ENCODE measurements at regions not wholly inside any gene's neighbourhood (a gene's known extent, or its start where the extent isn't known, plus 50 kb on each side); places are given as distances from the start of the nearest gene placed in this dataset.

DNA sequence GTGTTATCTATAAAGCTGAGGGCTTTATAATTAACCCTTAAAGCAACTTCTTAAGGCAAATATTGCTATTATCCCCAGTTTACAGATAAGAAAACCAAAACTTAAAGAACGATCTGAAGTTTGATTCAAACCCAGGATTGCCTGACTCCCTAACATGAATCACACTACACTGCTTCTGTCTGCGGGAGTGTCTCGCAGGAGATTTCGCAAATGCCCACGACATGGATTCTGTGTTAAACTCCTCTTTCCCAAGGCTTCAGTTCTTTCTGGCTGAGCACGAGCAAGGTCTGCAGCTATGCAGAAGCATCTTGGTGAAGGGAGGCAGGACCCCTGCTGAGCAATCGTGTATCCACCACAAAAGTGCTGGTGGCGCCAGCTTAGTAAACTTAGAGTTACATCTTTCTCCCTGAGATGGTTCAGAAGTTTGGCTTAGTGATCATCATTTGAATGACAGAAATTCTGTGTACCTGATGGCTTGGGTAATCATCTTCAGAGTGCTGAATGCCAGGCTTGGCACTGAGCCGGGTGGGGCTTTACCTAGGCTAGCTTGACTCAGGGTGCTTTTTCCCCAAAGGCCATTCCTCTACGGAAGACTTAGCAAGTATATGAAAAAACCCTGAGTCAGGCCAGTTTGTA, 81.4 kb upstream of the PIK3R1 start:
- TF ChIP-seq, protein P1, sequence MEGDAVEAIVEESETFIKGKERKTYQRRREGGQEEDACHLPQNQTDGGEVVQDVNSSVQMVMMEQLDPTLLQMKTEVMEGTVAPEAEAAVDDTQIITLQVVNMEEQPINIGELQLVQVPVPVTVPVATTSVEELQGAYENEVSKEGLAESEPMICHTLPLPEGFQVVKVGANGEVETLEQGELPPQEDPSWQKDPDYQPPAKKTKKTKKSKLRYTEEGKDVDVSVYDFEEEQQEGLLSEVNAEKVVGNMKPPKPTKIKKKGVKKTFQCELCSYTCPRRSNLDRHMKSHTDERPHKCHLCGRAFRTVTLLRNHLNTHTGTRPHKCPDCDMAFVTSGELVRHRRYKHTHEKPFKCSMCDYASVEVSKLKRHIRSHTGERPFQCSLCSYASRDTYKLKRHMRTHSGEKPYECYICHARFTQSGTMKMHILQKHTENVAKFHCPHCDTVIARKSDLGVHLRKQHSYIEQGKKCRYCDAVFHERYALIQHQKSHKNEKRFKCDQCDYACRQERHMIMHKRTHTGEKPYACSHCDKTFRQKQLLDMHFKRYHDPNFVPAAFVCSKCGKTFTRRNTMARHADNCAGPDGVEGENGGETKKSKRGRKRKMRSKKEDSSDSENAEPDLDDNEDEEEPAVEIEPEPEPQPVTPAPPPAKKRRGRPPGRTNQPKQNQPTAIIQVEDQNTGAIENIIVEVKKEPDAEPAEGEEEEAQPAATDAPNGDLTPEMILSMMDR (IDR thresholded peaks at IDR 0.05; ENCODE audit: low read depth, low read length) = no peak
- H3K4me3 ChIP-seq (ENCODE audit: low read depth, low read length) = no peak overlapping the region

DNA sequence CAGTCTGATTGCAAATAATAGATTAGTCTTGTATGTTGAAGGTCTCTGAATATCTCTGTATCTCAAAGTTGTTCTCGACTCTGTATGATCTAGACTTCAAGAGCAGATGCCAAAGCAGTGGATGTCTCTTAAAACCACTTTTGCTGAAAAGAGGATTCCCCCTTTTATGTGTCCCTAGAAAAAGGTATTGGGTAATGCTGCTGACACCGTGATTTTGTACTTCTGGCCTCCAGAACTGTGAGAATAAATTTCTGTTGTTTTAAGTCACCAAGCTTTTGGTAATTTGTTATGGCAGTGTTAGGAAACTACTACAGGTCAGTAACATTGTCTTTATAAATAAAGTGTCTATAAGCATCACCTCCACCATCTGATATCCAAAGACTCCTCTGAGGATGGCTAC, 85.3 kb upstream of the PIK3R1 start:
- H3K4me3 ChIP-seq (ENCODE audit: low read depth, low read length) = no peak overlapping the region
- TF ChIP-seq, protein P1 (IDR thresholded peaks at IDR 0.05; ENCODE audit: low read depth, low read length) = no peak

DNA sequence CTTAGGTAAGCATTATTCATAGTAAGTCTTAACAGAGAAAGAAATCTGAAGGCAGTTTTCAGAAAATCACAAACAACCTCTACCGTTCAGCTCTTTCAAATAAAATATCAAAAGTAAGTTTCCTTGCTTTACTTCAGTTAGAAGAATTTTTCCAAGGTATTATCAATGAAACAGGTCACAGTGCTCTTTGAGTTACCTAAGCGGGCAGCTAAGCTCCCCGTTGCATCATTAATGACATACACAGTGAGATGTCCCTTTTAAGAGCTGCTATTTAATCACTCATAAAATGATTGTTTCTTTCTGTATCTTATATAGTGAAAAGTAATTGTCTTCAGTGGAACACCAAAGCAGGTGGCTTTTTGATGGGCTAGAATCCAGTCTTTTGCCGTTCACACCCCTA, 86.2 kb upstream of the PIK3R1 start:
- TF ChIP-seq, protein P1 (IDR thresholded peaks at IDR 0.05; ENCODE audit: low read depth, low read length) = no peak
- no peak overlapping the region for H3K4me3 ChIP-seq (ENCODE audit: low read depth, low read length)

DNA sequence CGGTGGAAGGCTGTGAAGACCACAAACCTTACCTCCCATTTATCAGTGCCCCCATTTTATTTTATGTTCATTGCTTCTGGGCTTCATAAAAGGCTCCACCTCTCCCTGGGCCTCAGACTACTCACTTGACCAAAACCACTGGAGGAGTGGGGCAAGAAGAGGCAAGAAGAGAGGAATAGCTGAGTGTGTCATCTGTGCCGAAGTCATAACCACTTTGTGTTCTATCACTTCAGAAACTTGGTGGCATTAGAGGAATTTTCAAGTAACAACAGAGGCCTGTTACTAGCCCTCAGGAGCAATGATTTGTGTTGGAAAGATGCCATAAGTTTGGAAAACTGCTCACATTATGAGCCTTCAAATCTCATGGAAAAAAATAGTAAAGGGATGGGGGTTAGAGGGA, 88.7 kb upstream of the PIK3R1 start:
- no peak overlapping the region for H3K4me3 ChIP-seq (ENCODE audit: low read depth, low read length)
- TF ChIP-seq, protein P1 (IDR thresholded peaks at IDR 0.05; ENCODE audit: low read depth, low read length) = no peak

DNA sequence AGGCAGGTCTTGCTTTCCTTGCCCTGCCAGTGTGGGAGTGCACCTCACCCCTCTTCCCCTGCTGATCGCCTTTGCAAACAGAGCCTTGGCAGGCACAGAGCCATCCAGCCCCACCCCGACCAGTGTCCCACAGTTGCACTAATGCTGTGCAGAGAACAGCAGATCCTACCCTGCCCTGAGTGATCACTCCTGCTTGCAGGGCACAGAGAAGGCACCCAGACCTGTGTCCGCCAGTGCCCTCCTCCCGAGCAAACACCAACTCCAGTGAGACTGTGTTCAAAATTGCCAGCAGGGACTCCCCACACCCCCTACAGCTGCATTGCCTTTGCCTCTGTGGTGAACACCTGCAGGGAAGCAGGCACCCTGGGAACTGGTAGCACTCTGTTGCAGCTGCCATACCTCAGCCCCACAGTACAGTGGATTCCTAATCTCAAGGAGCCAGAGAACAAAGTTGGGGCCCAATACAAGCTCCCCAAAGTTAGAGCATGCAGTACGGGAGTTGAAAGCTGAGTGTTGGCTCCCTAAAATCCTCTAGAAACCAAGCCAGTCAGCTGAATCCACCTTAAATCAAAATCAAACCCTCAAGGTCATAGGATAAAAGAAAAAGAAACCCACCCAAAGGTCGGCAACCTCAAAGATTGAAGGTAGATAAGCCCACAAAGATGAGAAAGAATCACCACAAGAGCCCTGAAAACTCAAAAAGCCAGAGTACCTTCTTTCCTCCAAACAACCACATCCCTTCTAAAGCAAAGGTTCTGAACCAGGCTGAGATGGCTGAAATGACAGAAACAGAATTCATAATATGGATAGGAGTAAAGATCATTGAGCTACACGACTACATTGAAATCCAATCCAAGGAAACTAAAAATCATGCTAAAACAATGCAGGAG, 92.9 kb upstream of the PIK3R1 start:
- TF ChIP-seq, protein P1 (IDR thresholded peaks at IDR 0.05; ENCODE audit: low read depth, low read length) = no peak
- no peak overlapping the region for H3K4me3 ChIP-seq (ENCODE audit: low read depth, low read length)

DNA sequence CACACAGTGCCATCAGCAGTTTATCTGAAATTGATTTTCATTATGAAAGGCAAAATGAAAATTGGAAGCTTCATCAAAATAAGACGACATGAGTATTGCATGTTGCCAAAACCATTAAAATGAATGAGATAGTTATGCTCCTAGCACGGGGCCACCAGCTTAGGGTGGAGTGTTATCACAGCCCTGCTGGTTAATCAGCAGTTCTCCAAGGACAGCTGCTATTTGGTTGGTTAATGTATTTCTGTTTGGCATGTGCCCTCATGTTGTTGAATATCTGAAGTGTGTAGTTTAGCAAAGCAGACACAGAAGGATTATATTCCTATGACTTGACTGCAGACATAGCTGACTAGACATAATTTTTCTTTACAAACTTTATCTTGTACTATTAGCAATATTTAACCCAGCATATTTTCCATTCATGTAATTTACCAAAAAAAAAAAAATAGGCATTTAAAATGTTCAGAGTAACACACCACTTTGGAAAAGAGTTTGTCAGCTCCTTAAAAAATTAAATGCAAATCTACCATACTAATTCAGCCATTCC, 98.6 kb upstream of the PIK3R1 start:
- TF ChIP-seq, protein P1 (IDR thresholded peaks at IDR 0.05; ENCODE audit: low read depth, low read length) = no peak
- H3K4me3 ChIP-seq (ENCODE audit: low read depth, low read length) = no peak overlapping the region

DNA sequence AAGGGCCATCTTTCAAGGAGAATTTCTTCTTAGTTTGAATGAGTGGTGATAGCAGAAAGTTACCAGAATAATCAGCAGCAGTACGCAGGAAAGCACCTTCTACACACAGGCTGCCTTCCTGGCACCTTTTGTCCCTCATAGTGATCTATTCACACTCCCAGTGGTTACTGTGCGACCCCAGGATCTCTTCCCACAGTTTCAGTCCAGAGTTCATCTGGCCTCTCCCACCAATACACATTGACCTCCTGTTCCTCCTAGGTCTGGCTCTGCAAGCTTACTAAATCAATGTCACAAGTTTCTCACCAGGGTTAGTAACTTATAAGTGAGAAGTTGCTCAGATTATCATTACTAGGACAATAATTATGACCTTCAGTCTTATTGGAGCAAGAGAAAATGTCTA, 99.1 kb upstream of the PIK3R1 start:
- TF ChIP-seq, protein P1 (IDR thresholded peaks at IDR 0.05; ENCODE audit: low read depth, low read length) = no peak
- H3K4me3 ChIP-seq (ENCODE audit: low read depth, low read length) = no peak overlapping the region
